HCT116 (cell line): ENCODE measurements at regions not wholly inside any gene's neighbourhood (a gene's known extent, or its start where the extent isn't known, plus 50 kb on each side); places are given as distances from the start of the nearest gene placed in this dataset.

Source experiments
- ATAC-seq: fragments of 200-7000 bp; cut with Tn5 transposase; 2 replicates; pipeline ENCODE4 v1.9.1; 2020; ENCODE audit warnings: mild to moderate bottlenecking, moderate library complexity
- BruUV-seq: library from RNA; stranded (reverse); fragments of 400-500 nt; replicated peaks from 2 replicates; lab custom pipeline; 2021; lab: Mats Ljungman, UMichigan
- CTCF ChIA-PET: fragments of 300-600 bp; sonication (Branson Sonifier 250); formaldehyde crosslinking; loops from one replicate; lab custom pipeline; 2021; ENCODE audit warnings: antibody characterized with exemption; lab: Charles Lee
- POLR2A ChIA-PET: fragments of 300-600, 350-600 bp; sonication (Branson Sonifier 250); formaldehyde crosslinking; loops from one replicate; lab custom pipeline; 2021; ENCODE audit warnings: antibody characterized with exemption; lab: Charles Lee
- RAD21 ChIA-PET, 2 experiments: fragments of 300-600 bp; sonication (Branson Sonifier 250); formaldehyde crosslinking; loops; one replicate each; lab custom pipeline; 2023; ENCODE audit warnings: low total read pairs in 2 of 2; ENCODE audit not compliant: uncharacterized antibody in 2 of 2, unreplicated experiment in 2 of 2, low non-redundant PET in 1 of 2; lab: Charles Lee
- DNase-seq: peaks from one replicate; pipeline ENCODE4 v3.0.0-alpha.2; 2010; ENCODE audit warnings: low read depth, low spot score
- H2AFZ ChIP-seq: fragments of 200-600 bp; shearing (Covaris generic), sonication (generic); 2 replicates; pipeline ENCODE4 v1.6.1; 2017; ENCODE audit warnings: low read depth, mixed run types, mixed read lengths, antibody characterized with exemption, low read length; ENCODE audit not compliant: poor library complexity, severe bottlenecking
- H3K27ac ChIP-seq: 2 replicates; pipeline ENCODE4 v1.5.1; 2012; ENCODE audit warnings: low read depth, low read length
- H3K27me3 ChIP-seq: fragments of 200-600 bp; sonication (generic); 2 replicates; pipeline ENCODE4 v1.6.1; 2016; ENCODE audit warnings: mixed run types, low read length, mixed read lengths; ENCODE audit not compliant: insufficient read depth
- H3K36me3 ChIP-seq, 2 experiments: fragments of 200-500 bp in 1 of 2; fragments of 200-600 bp in 1 of 2; sonication (Bioruptor generic) in 1 of 2; sonication (generic) in 1 of 2; 2 replicates each; pipeline versions ENCODE4 v1.5.1 to v1.6.1; 2014 to 2016; ENCODE audit warnings: low read length in 2 of 2, inconsistent platforms in 1 of 2, mixed read lengths in 1 of 2, mixed run types in 1 of 2; ENCODE audit not compliant: insufficient read depth in 2 of 2, control insufficient read depth in 1 of 2
- H3K4me1 ChIP-seq, 2 experiments: fragments of 200-600 bp in 1 of 2; sonication (generic) in 1 of 2; 2 replicates each; pipeline versions ENCODE4 v1.5.1 to v1.6.1; 2012 to 2017; ENCODE audit warnings: low read length in 2 of 2, inconsistent platforms in 1 of 2, mild to moderate bottlenecking in 1 of 2, mixed read lengths in 1 of 2, mixed run types in 1 of 2, moderate library complexity in 1 of 2; ENCODE audit not compliant: insufficient read depth in 2 of 2, control insufficient read depth in 1 of 2
- H3K4me2 ChIP-seq: fragments of 200-600 bp; sonication (generic); 2 replicates; pipeline ENCODE4 v1.6.1; 2017; ENCODE audit warnings: mixed run types, low read length, mixed read lengths
- H3K4me3 ChIP-seq, 2 experiments: fragments of 200-600 bp in 1 of 2; sonication (generic) in 1 of 2; replicated peaks in 1 of 2; 2 replicates each; pipeline ENCODE4 v1.5.1; 2011 to 2016; ENCODE audit warnings: low read length in 2 of 2, control low read depth in 1 of 2, low read depth in 1 of 2, mild to moderate bottlenecking in 1 of 2, mixed read lengths in 1 of 2, mixed run types in 1 of 2
- H3K79me2 ChIP-seq: fragments of 200-600 bp; sonication (generic); 2 replicates; pipeline ENCODE4 v1.6.1; 2017; ENCODE audit warnings: mild to moderate bottlenecking, mixed run types, low read length, moderate library complexity, mixed read lengths; ENCODE audit not compliant: insufficient read depth
- H3K9ac ChIP-seq: fragments of 200-600 bp; sonication (generic); 2 replicates; pipeline ENCODE4 v1.6.1; 2016; ENCODE audit warnings: low read length, mixed read lengths
- H3K9me2 ChIP-seq: fragments of 200-600 bp; sonication (generic), shearing (Covaris generic); 2 replicates; pipeline ENCODE4 v1.6.1; 2017; ENCODE audit warnings: mixed run types, mild to moderate bottlenecking, moderate library complexity; ENCODE audit not compliant: insufficient read depth
- H3K9me3 ChIP-seq, 2 experiments: fragments of 200-500 bp in 1 of 2; fragments of 200-600 bp in 1 of 2; sonication (Bioruptor generic) in 1 of 2; sonication (generic) in 1 of 2; 2 replicates each; pipeline ENCODE4 v1.6.1; 2014 to 2017; ENCODE audit warnings: low read length in 2 of 2, mixed read lengths in 2 of 2, inconsistent platforms in 1 of 2, low read depth in 1 of 2, mild to moderate bottlenecking in 1 of 2, mixed run types in 1 of 2, moderate library complexity in 1 of 2; ENCODE audit not compliant: control insufficient read depth in 1 of 2, insufficient read depth in 1 of 2
- H4K20me1 ChIP-seq: fragments of 200-600 bp; sonication (generic), shearing (Covaris generic); 2 replicates; pipeline ENCODE4 v1.6.1; 2017; ENCODE audit warnings: mixed run types, mild to moderate bottlenecking, moderate library complexity; ENCODE audit not compliant: insufficient read depth
- ELF1 ChIP-seq: IDR thresholded peaks from 2 replicates; pipeline ENCODE4 v1.6.1; 2012; ENCODE audit warnings: low read depth, borderline replicate concordance
- EZH2 ChIP-seq: fragments of 200-600 bp; sonication (generic); IDR thresholded peaks from 2 replicates; pipeline ENCODE4 v1.6.1; 2017; ENCODE audit warnings: antibody characterized with exemption, mixed run types
- JUND ChIP-seq: IDR thresholded peaks from 2 replicates; pipeline ENCODE4 v1.6.1; 2012
- POLR2AphosphoS5 ChIP-seq: IDR thresholded peaks from 2 replicates; pipeline ENCODE4 v1.6.1; 2011; ENCODE audit warnings: mild to moderate bottlenecking, low read depth, low read length, moderate library complexity
- YY1 ChIP-seq: IDR thresholded peaks from 2 replicates; pipeline ENCODE4 v1.6.1; 2011; ENCODE audit warnings: low read length, low read depth, moderate library complexity, mild to moderate bottlenecking; ENCODE audit not compliant: insufficient replicate concordance; ENCODE audit errors: extremely low read depth
- ZNF274 ChIP-seq: fragments of 200-500 bp; sonication (Bioruptor generic); IDR thresholded peaks from 2 replicates; pipeline ENCODE4 v1.6.1; 2014; ENCODE audit warnings: mild to moderate bottlenecking, low read depth, low read length, inconsistent platforms
- intact Hi-C: fragments of 100-400 bp; cut with micrococcal nuclease; formaldehyde crosslinking; loops from 2 replicates; pipeline ENCODE4 v1.10.0; 2022
- TF ChIP-seq, protein P1 (sequence below): IDR thresholded peaks from 2 replicates; pipeline ENCODE4 v1.6.1; 2012; ENCODE audit warnings: low read depth
- TF ChIP-seq, protein P2 (sequence below): IDR thresholded peaks from 2 replicates; pipeline ENCODE4 v1.6.1; 2012
- TF ChIP-seq, protein P3 (sequence below): IDR thresholded peaks from 2 replicates; pipeline ENCODE4 v1.6.1; 2011; ENCODE audit warnings: mild to moderate bottlenecking, low read length, moderate library complexity; ENCODE audit not compliant: insufficient replicate concordance; ENCODE audit errors: extremely low read depth
- TF ChIP-seq, protein P4 (sequence below), 3 experiments: fragments of 200-600 bp in 1 of 3; sonication (generic) in 1 of 3; IDR thresholded peaks in 2 of 3; conservative IDR thresholded peaks in 1 of 3; 2 replicates each; pipeline ENCODE4 v1.5.1; 2012 to 2017; ENCODE audit warnings: low read depth in 2 of 3, low read length in 2 of 3, antibody characterized with exemption in 1 of 3, borderline replicate concordance in 1 of 3, control low read depth in 1 of 3, mild to moderate bottlenecking in 1 of 3, mixed read lengths in 1 of 3, mixed run types in 1 of 3, moderate library complexity in 1 of 3; ENCODE audit not compliant: insufficient read depth in 1 of 3

DNA sequence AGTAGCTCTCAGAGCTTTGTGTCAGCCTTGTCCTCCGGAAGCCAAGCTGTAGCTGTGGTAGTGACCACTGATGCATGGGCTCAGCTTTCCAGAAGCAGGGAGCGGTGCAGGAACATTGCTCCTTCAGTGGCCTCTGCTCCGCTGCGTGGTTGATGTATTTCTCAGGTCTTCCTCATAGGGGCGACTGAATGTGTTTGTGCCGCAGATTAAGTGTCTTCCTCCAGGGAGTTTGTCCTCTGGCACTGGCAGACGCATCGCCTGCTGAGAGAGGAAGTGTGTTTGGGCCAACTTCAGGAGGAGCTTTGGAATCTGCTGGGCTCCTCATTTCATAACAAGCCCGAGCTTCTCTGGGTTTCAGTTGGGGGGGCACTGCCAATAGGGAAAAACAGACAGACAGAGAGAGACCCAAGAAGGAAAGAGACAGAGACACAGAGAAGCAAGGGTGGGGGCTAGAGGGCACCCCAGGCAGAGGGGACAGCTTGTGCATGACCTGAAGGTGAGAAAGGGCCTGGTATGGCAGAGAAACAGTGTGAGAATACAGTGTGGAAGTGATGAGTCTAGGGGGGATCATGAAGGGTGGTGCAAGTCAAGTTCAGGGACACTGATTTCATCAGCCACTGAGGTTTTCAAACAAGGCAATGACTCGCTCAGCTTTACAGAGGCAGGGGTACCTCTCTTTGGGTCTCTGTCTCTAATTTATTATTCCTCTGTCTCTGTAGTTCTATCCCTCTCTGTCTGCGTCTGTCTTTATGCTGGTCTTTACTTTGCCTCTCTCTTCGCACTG, 69.4 kb upstream of the PRIMA1 start (continued):
- TF ChIP-seq, protein P1, sequence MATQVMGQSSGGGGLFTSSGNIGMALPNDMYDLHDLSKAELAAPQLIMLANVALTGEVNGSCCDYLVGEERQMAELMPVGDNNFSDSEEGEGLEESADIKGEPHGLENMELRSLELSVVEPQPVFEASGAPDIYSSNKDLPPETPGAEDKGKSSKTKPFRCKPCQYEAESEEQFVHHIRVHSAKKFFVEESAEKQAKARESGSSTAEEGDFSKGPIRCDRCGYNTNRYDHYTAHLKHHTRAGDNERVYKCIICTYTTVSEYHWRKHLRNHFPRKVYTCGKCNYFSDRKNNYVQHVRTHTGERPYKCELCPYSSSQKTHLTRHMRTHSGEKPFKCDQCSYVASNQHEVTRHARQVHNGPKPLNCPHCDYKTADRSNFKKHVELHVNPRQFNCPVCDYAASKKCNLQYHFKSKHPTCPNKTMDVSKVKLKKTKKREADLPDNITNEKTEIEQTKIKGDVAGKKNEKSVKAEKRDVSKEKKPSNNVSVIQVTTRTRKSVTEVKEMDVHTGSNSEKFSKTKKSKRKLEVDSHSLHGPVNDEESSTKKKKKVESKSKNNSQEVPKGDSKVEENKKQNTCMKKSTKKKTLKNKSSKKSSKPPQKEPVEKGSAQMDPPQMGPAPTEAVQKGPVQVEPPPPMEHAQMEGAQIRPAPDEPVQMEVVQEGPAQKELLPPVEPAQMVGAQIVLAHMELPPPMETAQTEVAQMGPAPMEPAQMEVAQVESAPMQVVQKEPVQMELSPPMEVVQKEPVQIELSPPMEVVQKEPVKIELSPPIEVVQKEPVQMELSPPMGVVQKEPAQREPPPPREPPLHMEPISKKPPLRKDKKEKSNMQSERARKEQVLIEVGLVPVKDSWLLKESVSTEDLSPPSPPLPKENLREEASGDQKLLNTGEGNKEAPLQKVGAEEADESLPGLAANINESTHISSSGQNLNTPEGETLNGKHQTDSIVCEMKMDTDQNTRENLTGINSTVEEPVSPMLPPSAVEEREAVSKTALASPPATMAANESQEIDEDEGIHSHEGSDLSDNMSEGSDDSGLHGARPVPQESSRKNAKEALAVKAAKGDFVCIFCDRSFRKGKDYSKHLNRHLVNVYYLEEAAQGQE, result no peak
- TF ChIP-seq ZNF274 (no peak), EZH2 (no peak)
- TF ChIP-seq, protein P2, sequence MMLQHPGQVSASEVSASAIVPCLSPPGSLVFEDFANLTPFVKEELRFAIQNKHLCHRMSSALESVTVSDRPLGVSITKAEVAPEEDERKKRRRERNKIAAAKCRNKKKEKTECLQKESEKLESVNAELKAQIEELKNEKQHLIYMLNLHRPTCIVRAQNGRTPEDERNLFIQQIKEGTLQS, result no peak

DNA sequence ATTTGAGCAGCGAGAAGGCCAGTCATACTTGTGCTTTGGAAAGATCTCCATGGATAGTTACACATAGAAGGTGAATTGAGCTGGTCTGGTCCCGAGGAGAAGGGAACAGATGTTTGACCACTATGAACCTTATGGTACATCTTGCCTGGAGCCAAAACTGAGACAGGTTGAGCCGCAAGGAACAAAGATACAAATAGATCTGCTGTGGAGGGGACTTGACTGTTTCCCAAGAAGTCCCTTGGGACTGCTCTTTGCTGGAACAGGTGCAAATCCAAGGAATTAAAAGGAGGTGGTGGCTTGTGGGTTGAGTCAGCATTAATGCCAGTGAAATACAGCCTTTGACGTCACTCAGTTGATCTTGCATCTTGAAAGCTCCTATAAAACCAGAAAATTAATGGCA, 68.8 kb upstream of the PRIMA1 start:
- no peaks in the 10 kb centered on the region for H4K20me1 ChIP-seq
- no peak for TF ChIP-seq JUND
- TF ChIP-seq YY1, result no peak
- TF ChIP-seq, protein P3, sequence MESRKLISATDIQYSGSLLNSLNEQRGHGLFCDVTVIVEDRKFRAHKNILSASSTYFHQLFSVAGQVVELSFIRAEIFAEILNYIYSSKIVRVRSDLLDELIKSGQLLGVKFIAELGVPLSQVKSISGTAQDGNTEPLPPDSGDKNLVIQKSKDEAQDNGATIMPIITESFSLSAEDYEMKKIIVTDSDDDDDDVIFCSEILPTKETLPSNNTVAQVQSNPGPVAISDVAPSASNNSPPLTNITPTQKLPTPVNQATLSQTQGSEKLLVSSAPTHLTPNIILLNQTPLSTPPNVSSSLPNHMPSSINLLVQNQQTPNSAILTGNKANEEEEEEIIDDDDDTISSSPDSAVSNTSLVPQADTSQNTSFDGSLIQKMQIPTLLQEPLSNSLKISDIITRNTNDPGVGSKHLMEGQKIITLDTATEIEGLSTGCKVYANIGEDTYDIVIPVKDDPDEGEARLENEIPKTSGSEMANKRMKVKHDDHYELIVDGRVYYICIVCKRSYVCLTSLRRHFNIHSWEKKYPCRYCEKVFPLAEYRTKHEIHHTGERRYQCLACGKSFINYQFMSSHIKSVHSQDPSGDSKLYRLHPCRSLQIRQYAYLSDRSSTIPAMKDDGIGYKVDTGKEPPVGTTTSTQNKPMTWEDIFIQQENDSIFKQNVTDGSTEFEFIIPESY, result no peak
- no peak for TF ChIP-seq ZNF274
- no peak for TF ChIP-seq POLR2AphosphoS5
- TF ChIP-seq, protein P1, result no peak
- no peak for TF ChIP-seq ELF1
- TF ChIP-seq, protein P4, sequence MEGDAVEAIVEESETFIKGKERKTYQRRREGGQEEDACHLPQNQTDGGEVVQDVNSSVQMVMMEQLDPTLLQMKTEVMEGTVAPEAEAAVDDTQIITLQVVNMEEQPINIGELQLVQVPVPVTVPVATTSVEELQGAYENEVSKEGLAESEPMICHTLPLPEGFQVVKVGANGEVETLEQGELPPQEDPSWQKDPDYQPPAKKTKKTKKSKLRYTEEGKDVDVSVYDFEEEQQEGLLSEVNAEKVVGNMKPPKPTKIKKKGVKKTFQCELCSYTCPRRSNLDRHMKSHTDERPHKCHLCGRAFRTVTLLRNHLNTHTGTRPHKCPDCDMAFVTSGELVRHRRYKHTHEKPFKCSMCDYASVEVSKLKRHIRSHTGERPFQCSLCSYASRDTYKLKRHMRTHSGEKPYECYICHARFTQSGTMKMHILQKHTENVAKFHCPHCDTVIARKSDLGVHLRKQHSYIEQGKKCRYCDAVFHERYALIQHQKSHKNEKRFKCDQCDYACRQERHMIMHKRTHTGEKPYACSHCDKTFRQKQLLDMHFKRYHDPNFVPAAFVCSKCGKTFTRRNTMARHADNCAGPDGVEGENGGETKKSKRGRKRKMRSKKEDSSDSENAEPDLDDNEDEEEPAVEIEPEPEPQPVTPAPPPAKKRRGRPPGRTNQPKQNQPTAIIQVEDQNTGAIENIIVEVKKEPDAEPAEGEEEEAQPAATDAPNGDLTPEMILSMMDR (IDR thresholded peaks at IDR 0.05 in 2 of 3, conservative IDR thresholded peaks at IDR 0.05 in 1 of 3; ENCODE audit: borderline replicate concordance in 1 of 3, insufficient read depth in 1 of 3, low read depth in 2 of 3, low read length in 2 of 3), result no peak
- no TSS peak for BruUV-seq
- intact Hi-C loops, result no loop called here
- H3K9ac ChIP-seq, result no peak overlapping the region
- no peak overlapping the region for H3K27ac ChIP-seq
- ChIA-PET POLR2A (no interaction called here), RAD21 (no interaction called here), CTCF (no interaction called here)
- H3K4me1 ChIP-seq, result no peaks in the 10 kb centered on the region
- no peaks in the 10 kb centered on the region for H3K36me3 ChIP-seq
- H3K9me3 ChIP-seq, result no peaks in the 10 kb centered on the region
- no peaks in the 10 kb centered on the region for H3K9me2 ChIP-seq
- no peak overlapping the region for H3K4me3 ChIP-seq
- H3K79me2 ChIP-seq, result no peaks in the 10 kb centered on the region
- H3K4me2 ChIP-seq, result no peak overlapping the region
- no peak for ATAC-seq
- H2AFZ ChIP-seq, result no peak overlapping the region
- no peak for DNase-seq
- peaks cover 49% of the 10 kb centered on the region; the same call in 1 of the 2 replicates for H3K27me3 ChIP-seq
